ENCODE measurements at regions not wholly inside any gene's neighbourhood (a gene's known extent, or its start where the extent isn't known, plus 50 kb on each side); places are given as distances from the start of the nearest gene placed in this dataset.

- no peak for TF ChIP-seq HMGA2 (CRISPR knock-in tag; IDR thresholded peaks at IDR 0.05)
- TF ChIP-seq ATF1 (CRISPR knock-in tag; IDR thresholded peaks at IDR 0.05) = no peak
- TF ChIP-seq TEAD1 (CRISPR knock-in tag; IDR thresholded peaks at IDR 0.05) = no peak
- TF ChIP-seq NR2C2 (CRISPR knock-in tag; IDR thresholded peaks at IDR 0.05) = no peak
- TF ChIP-seq KAT7 (CRISPR knock-in tag; IDR thresholded peaks at IDR 0.05; ENCODE audit: borderline replicate concordance) = no peak
- TF ChIP-seq FOXK1 (CRISPR knock-in tag; IDR thresholded peaks at IDR 0.05) = no peak
- no peak for TF ChIP-seq ETV6 (CRISPR knock-in tag; IDR thresholded peaks at IDR 0.05)
- TF ChIP-seq E2F1 (CRISPR knock-in tag; IDR thresholded peaks at IDR 0.05) = no peak
- TF ChIP-seq TEAD4 (CRISPR knock-in tag; IDR thresholded peaks at IDR 0.05) = no peak
- no peak for TF ChIP-seq ARID4B (CRISPR knock-in tag; IDR thresholded peaks at IDR 0.05; ENCODE audit: borderline replicate concordance)
- TF ChIP-seq ZNF425 (CRISPR knock-in tag; conservative IDR thresholded peaks at IDR 0.05) = no peak
- no peak for TF ChIP-seq ZNF396 (CRISPR knock-in tag; IDR thresholded peaks at IDR 0.05; ENCODE audit: borderline replicate concordance)
- no peak for TF ChIP-seq ESRRA (CRISPR knock-in tag; IDR thresholded peaks at IDR 0.05; ENCODE audit: borderline replicate concordance)
- no peak for TF ChIP-seq GABPB1 (CRISPR knock-in tag; IDR thresholded peaks at IDR 0.05)
- TF ChIP-seq ZNF317 (CRISPR knock-in tag; IDR thresholded peaks at IDR 0.05; ENCODE audit: borderline replicate concordance, low read depth) = no peak
- TF ChIP-seq ZSCAN18 (CRISPR knock-in tag; IDR thresholded peaks at IDR 0.05) = no peak
- no peak for TF ChIP-seq ZMAT4 (CRISPR knock-in tag; IDR thresholded peaks at IDR 0.05)
- TF ChIP-seq MAX (CRISPR knock-in tag; IDR thresholded peaks at IDR 0.05) = no peak
- no peak for TF ChIP-seq ZNF232 (CRISPR knock-in tag; IDR thresholded peaks at IDR 0.05)
- no peaks in the 10 kb centered on the region for H3K36me3 Mint-ChIP-seq
- H3K4me1 Mint-ChIP-seq = no peaks in the 10 kb centered on the region
- no peak for ATAC-seq
- no peak overlapping the region for H3K27ac Mint-ChIP-seq
- ChIA-PET POLR2A (no interaction called here), CTCF (no interaction called here)
- H3K27me3 Mint-ChIP-seq (ENCODE audit: low read depth) = no peaks in the 10 kb centered on the region; the same call in 1 of the 2 replicates
- no peak overlapping the region for H3K4me3 Mint-ChIP-seq
- DNase-seq (ENCODE audit: low spot score) = no peak
- no peaks in the 10 kb centered on the region for H3K9me3 Mint-ChIP-seq
Measured at GRCh38 chr13:78832461-78832860, 173.5 kb upstream of the OBI1 start.
